ENCODE measurements at regions not wholly inside any gene's neighbourhood (a gene's known extent, or its start where the extent isn't known, plus 50 kb on each side); places are given as distances from the start of the nearest gene placed in this dataset.

- Histone ChIP-seq H4K8ac (ENCODE audit: extremely low read depth, insufficient read depth, low read length) (no peak overlapping the region), H2BK120ac (replicated peaks; ENCODE audit: low read depth, low read length) (no peak overlapping the region), H3K27me3 (replicated peaks in 1 of 4; ENCODE audit: control insufficient read depth in 3 of 4, extremely low read depth in 1 of 4, insufficient read depth in 3 of 4, low read length in 3 of 4) (no peaks in the 10 kb centered on the region), H2AFZ (ENCODE audit: low read length) (no peak overlapping the region), H4K5ac (ENCODE audit: insufficient read length, low read depth, low read length) (no peak overlapping the region), H2BK12ac (ENCODE audit: low read depth, low read length) (no peak overlapping the region), H2BK15ac (ENCODE audit: low read length) (no peak overlapping the region), H3K56ac (replicated peaks; ENCODE audit: insufficient read length, low read depth, low read length) (no peak overlapping the region), H3K4me3 (ENCODE audit: extremely low read depth in 1 of 4, insufficient read depth in 2 of 4, low read depth in 3 of 4, low read length in 4 of 4) (no peak overlapping the region), H3K4me2 (ENCODE audit: insufficient read depth in 1 of 2, low read depth in 2 of 2, low read length in 2 of 2) (no peak overlapping the region), H3K23me2 (ENCODE audit: low read depth, low read length) (no peaks in the 10 kb centered on the region), H3K18ac (ENCODE audit: extremely low read depth, low read length) (no peak overlapping the region), H3K23ac (ENCODE audit: insufficient read length) (no peak overlapping the region), H3K27ac (ENCODE audit: low read depth, low read length) (no peak overlapping the region), H3K14ac (ENCODE audit: insufficient read length) (no peak overlapping the region), H3K36me3 (ENCODE audit: control insufficient read depth in 2 of 4, insufficient read depth in 4 of 4, low read length in 3 of 4) (no peaks in the 10 kb centered on the region), H3K9ac (replicated peaks in 1 of 4; ENCODE audit: extremely low read depth in 1 of 4, low read depth in 3 of 4, low read length in 3 of 4) (no peak overlapping the region), H3K79me1 (ENCODE audit: low read depth, low read length) (no peaks in the 10 kb centered on the region), H4K91ac (replicated peaks; ENCODE audit: insufficient read length, low read length) (no peak overlapping the region), H3K4ac (replicated peaks; ENCODE audit: insufficient read length, low read depth, low read length) (no peak overlapping the region), H4K20me1 (replicated peaks in 1 of 2; ENCODE audit: control insufficient read depth in 1 of 2, insufficient read depth in 2 of 2, low read length in 2 of 2) (peaks cover 0 to 1% of the 10 kb centered on the region in 2 experiments), H2BK20ac (ENCODE audit: low read length) (no peak overlapping the region), H2AK5ac (ENCODE audit: low read depth, low read length) (no peak overlapping the region), H2BK5ac (ENCODE audit: low read depth, low read length) (no peak overlapping the region), H3K9me3 (ENCODE audit: insufficient read depth in 2 of 2, low read depth in 1 of 2, low read length in 1 of 2) (no peaks in the 10 kb centered on the region), H3K79me2 (ENCODE audit: control insufficient read depth in 1 of 2, insufficient read depth in 2 of 2, low read length in 2 of 2) (no peaks in the 10 kb centered on the region), H3K4me1 (replicated peaks in 1 of 4; ENCODE audit: control insufficient read depth in 3 of 4, insufficient read depth in 4 of 4, low read length in 3 of 4) (no peaks in the 10 kb centered on the region; a peak in 1 of 7 replicates)
- ChIA-PET CTCF (ENCODE audit: partially characterized antibody) (interaction anchor here (1.4 to 11.8 kb wide), 3 partner anchors 10 to 41 kb away, joined by 4 to 85 read pairs (median 10); no protein-coding TSS in a partner anchor), POLR2A (ENCODE audit: partially characterized antibody) (no interaction called here)
- DNase-seq (ENCODE audit: low read depth in 1 of 2, low spot score in 2 of 2): no peak
- no peak for FAIRE-seq
- TF ChIP-seq, protein P1, sequence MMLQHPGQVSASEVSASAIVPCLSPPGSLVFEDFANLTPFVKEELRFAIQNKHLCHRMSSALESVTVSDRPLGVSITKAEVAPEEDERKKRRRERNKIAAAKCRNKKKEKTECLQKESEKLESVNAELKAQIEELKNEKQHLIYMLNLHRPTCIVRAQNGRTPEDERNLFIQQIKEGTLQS (IDR thresholded peaks at IDR 0.05; ENCODE audit: insufficient read depth, low read depth, low read length): no peak
- TF ChIP-seq ATF2 (IDR thresholded peaks at IDR 0.05; ENCODE audit: low read length) (no peak), EZH2 (IDR thresholded peaks at IDR 0.05; ENCODE audit: low read depth, low read length, severe bottlenecking) (no peak), KDM1A (IDR thresholded peaks at IDR 0.05; ENCODE audit: borderline replicate concordance, low read length) (no peak)
- WGBS, 2 experiments (ENCODE audit: extremely low coverage in 1 of 2, insufficient coverage in 1 of 2, insufficient read length in 1 of 2, insufficient replicate concordance in 2 of 2, low coverage in 1 of 2, low lambda C conversion rate in 2 of 2, missing lambda C conversion rate in 1 of 2): 87% methylated on average over 12 of the region's 12 CpGs; no CpG with 5 or more reads in 1 of the 2 experiments
Observed at GRCh38 chr6:169847141-169847674, 95.8 kb downstream of the ERMARD start.

Measured in H1 (cell line).